HUES6 (cell line): ENCODE measurements at regions not wholly inside any gene's neighbourhood (a gene's known extent, or its start where the extent isn't known, plus 50 kb on each side); places are given as distances from the start of the nearest gene placed in this dataset.

Source experiments
- H3K27ac ChIP-seq: 2 replicates; pipeline ENCODE4 v1.7.0; 2013; ENCODE audit warnings: low read depth, mild to moderate bottlenecking, low read length, inconsistent platforms
- H3K27me3 ChIP-seq: 2 replicates; pipeline ENCODE4 v1.6.1; 2013; ENCODE audit warnings: low read length; ENCODE audit not compliant: control insufficient read depth, insufficient read depth
- H3K36me3 ChIP-seq: 2 replicates; pipeline ENCODE4 v1.6.1; 2013; ENCODE audit warnings: low read length; ENCODE audit not compliant: control insufficient read depth, insufficient read depth
- H3K4me1 ChIP-seq: 2 replicates; pipeline ENCODE4 v1.6.1; 2013; ENCODE audit warnings: low read length; ENCODE audit not compliant: control insufficient read depth, insufficient read depth
- H3K4me3 ChIP-seq: 2 replicates; pipeline ENCODE4 v1.5.1; 2013; ENCODE audit warnings: low read depth, low read length
- H3K9ac ChIP-seq: one replicate; pipeline ENCODE4 v1.6.1; 2013; ENCODE audit warnings: mild to moderate bottlenecking, low read length
- H3K9me3 ChIP-seq: 2 replicates; pipeline ENCODE4 v1.6.1; 2013; ENCODE audit warnings: low read depth, low read length; ENCODE audit not compliant: control insufficient read depth, insufficient read depth

DNA sequence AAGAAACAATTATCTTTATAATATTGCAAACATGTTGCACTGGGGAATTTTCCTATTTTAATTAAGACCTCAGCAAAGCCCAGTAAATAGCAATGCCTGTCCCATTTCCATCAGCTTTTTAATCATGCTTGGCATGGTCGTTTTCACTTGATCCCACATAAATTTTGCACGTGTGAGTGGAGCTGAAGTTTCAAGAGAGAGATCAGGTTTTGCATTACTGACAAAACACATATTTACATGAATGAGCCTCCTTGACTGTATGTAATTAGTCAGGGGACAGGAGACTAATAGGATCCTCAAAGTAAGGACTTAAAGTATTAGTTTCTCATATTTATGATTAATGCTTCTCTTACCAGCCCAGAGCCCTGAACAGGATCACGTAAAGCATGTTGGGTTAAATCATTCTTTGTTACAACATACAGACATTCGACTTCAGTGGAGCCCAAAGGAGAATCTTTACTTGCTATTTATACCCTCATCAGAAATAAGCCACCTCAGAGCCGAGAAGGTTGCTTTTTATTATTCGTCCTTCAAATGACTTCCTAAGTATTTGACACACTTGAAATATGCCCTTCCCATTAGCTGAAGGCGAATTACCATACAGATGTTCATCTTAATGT lies 711.3 kb downstream of the GALR1 start:
- no peak overlapping the region for H3K27ac ChIP-seq
- no peaks in the 10 kb centered on the region for H3K9me3 ChIP-seq
- H3K4me3 ChIP-seq, result no peak overlapping the region
- H3K27me3 ChIP-seq, result no peaks in the 10 kb centered on the region
- no peaks in the 10 kb centered on the region for H3K4me1 ChIP-seq
- no peaks in the 10 kb centered on the region for H3K36me3 ChIP-seq
- H3K9ac ChIP-seq, result no peak overlapping the region

GRCh38 chr18:77967071-77967470 lies 717.4 kb downstream of the GALR1 start:
- Histone ChIP-seq H3K9ac (no peak overlapping the region), H3K9me3 (peaks cover 2% of the 10 kb centered on the region; the same call in 1 of the 2 replicates), H3K4me3 (no peak overlapping the region), H3K36me3 (no peaks in the 10 kb centered on the region), H3K27me3 (no peaks in the 10 kb centered on the region), H3K4me1 (peaks cover 10% of the 10 kb centered on the region; the same call in 1 of the 2 replicates), H3K27ac (no peak overlapping the region)

- H3K4me3 ChIP-seq, result no peak overlapping the region
- H3K9me3 ChIP-seq, result peaks cover 3% of the 10 kb centered on the region; the same call in 1 of the 2 replicates
- H3K27ac ChIP-seq, result no peak overlapping the region
- H3K9ac ChIP-seq, result no peak overlapping the region
- H3K27me3 ChIP-seq, result no peaks in the 10 kb centered on the region
- peaks cover 10% of the 10 kb centered on the region; the same call in 1 of the 2 replicates for H3K4me1 ChIP-seq
- no peaks in the 10 kb centered on the region for H3K36me3 ChIP-seq
Observed at GRCh38 chr18:77967791-77968190, 718.1 kb downstream of the GALR1 start.

DNA sequence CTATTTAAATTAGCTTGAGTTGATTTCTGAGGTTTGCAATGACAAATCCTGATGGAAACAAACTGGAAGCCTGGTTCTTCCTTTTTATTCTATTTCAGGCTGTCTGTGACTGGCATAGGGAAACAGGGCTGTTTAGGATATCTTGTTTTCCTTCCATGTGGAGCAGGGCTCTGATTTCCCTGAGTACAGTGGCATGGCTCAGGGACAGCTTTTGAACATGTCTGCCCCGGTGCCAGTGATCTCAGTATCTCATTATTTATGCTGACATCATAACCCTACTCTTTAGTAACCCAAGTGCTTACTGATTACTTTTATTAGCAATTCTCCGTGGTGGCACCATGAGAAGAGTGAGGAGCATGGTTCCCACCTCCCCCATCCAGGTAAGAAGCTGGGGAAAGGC lies 720.3 kb downstream of the GALR1 start:
- no peak overlapping the region for H3K9ac ChIP-seq
- H3K9me3 ChIP-seq, result peaks cover 3% of the 10 kb centered on the region; the same call in 1 of the 2 replicates
- H3K4me3 ChIP-seq, result no peak overlapping the region
- H3K36me3 ChIP-seq, result no peaks in the 10 kb centered on the region
- no peaks in the 10 kb centered on the region for H3K27me3 ChIP-seq
- H3K27ac ChIP-seq, result no peak overlapping the region
- H3K4me1 ChIP-seq, result peaks cover 10% of the 10 kb centered on the region; the same call in 1 of the 2 replicates

GRCh38 chr18:77970814-77971213 lies 721.2 kb downstream of the GALR1 start:
- H3K4me1 ChIP-seq, result peaks cover 10% of the 10 kb centered on the region; the same call in 1 of the 2 replicates
- H3K27ac ChIP-seq, result no peak overlapping the region
- H3K36me3 ChIP-seq, result no peaks in the 10 kb centered on the region
- H3K9ac ChIP-seq, result no peak overlapping the region
- no peak overlapping the region for H3K4me3 ChIP-seq
- no peaks in the 10 kb centered on the region for H3K27me3 ChIP-seq
- peaks cover 3% of the 10 kb centered on the region; the same call in 1 of the 2 replicates for H3K9me3 ChIP-seq

GRCh38 chr18:77973745-77974144 lies 724.1 kb downstream of the GALR1 start:
- Histone ChIP-seq H3K9ac (no peak overlapping the region), H3K36me3 (no peaks in the 10 kb centered on the region), H3K27me3 (no peaks in the 10 kb centered on the region), H3K4me3 (no peak overlapping the region), H3K27ac (no peak overlapping the region), H3K9me3 (peaks cover 3% of the 10 kb centered on the region; the same call in 1 of the 2 replicates), H3K4me1 (peaks cover 10% of the 10 kb centered on the region; the same call in 1 of the 2 replicates)

GRCh38 chr18:77974329-77974728 lies 724.7 kb downstream of the GALR1 start:
- peaks cover 3% of the 10 kb centered on the region; the same call in 1 of the 2 replicates for H3K9me3 ChIP-seq
- no peak overlapping the region for H3K9ac ChIP-seq
- no peaks in the 10 kb centered on the region for H3K36me3 ChIP-seq

GRCh38 chr18:77977331-77977730 lies 727.7 kb downstream of the GALR1 start:
- H3K4me3 ChIP-seq, result no peak overlapping the region
- no peaks in the 10 kb centered on the region for H3K27me3 ChIP-seq
- H3K36me3 ChIP-seq, result no peaks in the 10 kb centered on the region
- H3K9ac ChIP-seq, result no peak overlapping the region
- H3K9me3 ChIP-seq, result no peaks in the 10 kb centered on the region
- H3K4me1 ChIP-seq, result no peaks in the 10 kb centered on the region
- H3K27ac ChIP-seq, result no peak overlapping the region

More at GRCh38 chr18:77974329-77974728, 724.7 kb downstream of the GALR1 start:
- Histone ChIP-seq H3K4me3 (no peak overlapping the region), H3K4me1 (peaks cover 10% of the 10 kb centered on the region; the same call in 1 of the 2 replicates), H3K27me3 (no peaks in the 10 kb centered on the region), H3K27ac (no peak overlapping the region)

DNA sequence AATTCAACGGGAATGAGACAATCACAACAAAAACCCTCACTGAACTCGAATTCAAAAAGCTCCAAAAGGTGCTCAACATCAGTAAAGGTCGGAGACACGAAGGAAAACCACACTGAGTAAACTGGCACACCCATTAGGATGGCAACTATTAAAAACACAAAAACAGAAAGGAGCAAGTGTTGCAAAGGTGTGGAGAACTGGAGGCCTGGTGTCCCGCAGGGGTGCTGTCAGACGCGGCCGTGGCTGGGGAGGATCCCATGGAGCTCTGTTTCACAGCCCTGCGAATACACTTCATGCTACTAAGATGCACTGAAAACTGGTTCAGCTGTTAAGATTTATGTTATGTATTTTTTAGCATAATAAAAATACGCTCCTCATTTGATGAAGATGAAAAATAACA lies 730.6 kb downstream of the GALR1 start:
- no peaks in the 10 kb centered on the region for H3K36me3 ChIP-seq
- no peak overlapping the region for H3K4me3 ChIP-seq
- H3K9ac ChIP-seq, result no peak overlapping the region
- no peaks in the 10 kb centered on the region for H3K27me3 ChIP-seq
- H3K9me3 ChIP-seq, result no peaks in the 10 kb centered on the region
- no peaks in the 10 kb centered on the region for H3K4me1 ChIP-seq
- H3K27ac ChIP-seq, result no peak overlapping the region

DNA sequence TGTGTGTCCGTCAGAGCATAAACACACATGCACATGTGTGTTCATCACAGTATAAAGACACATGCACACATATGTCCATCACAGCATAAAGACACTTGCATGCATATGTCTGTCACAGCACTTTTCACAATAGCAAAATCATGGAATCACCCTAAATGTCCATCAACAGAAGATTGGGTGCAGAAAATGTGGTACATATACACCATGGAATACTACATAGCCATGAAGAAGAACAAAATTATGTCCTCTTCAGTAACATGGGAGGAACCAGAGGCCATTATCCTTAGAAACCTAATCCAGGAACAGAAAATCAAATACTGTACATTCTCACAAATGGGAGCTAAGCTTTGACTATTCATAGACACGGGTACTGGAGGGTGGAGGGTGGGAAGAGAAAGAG lies 732.2 kb downstream of the GALR1 start:
- no peak overlapping the region for H3K4me3 ChIP-seq
- H3K9me3 ChIP-seq, result no peaks in the 10 kb centered on the region
- H3K9ac ChIP-seq, result no peak overlapping the region
- no peaks in the 10 kb centered on the region for H3K27me3 ChIP-seq
- no peak overlapping the region for H3K27ac ChIP-seq
- no peaks in the 10 kb centered on the region for H3K4me1 ChIP-seq
- H3K36me3 ChIP-seq, result no peaks in the 10 kb centered on the region

GRCh38 chr18:77983270-77983669 lies 733.6 kb downstream of the GALR1 start:
- H3K4me3 ChIP-seq, result no peak overlapping the region
- no peaks in the 10 kb centered on the region for H3K27me3 ChIP-seq
- H3K9ac ChIP-seq, result no peak overlapping the region
- no peaks in the 10 kb centered on the region for H3K36me3 ChIP-seq
- H3K4me1 ChIP-seq, result no peaks in the 10 kb centered on the region
- no peak overlapping the region for H3K27ac ChIP-seq
- H3K9me3 ChIP-seq, result no peaks in the 10 kb centered on the region
